ENCODE measurements at regions not wholly inside any gene's neighbourhood (a gene's known extent, or its start where the extent isn't known, plus 50 kb on each side); places are given as distances from the start of the nearest gene placed in this dataset.

DNA sequence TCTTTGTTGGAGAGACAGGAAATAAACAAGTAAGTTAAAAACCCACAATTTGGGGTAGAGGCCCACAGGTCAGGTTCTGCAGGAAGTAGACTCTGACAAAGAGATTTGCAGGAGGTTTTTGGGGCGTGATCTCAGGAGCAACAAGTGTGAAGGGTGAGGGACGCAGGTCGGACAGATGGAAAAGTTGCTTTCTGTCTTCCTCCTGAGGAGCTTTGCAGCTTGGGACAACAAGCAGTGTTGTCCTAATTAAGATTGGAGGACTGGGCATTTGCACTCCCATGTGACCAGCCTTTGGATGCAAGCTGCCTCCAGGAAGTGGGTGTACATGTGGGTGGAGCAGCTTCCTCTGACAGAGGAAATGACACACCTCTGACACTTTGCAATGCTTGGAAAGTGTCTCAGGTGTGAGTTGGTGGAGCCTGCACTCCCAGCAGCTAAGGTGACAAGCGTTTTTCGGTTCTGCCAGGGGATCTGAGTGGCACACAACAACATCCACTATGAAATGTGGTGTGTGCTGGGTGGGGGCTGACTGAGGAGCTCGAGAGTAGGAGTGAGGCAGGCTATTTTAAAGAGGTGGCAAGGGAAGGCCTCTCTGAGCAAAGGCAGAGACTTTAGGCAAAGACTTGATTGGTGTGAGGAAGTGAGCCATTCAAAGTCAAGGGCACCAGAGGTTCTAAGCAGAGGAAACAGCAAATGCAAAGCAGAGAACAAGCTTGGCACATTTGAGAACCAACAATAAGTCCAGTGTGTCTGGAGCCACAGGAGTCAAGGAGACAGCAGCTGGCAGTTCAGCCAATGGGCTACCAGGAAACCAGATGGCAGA lies 339.8 kb upstream of the GATB start:
- DNase-seq (ENCODE audit: extremely low read depth, low read depth, low spot score) = no peak

DNA sequence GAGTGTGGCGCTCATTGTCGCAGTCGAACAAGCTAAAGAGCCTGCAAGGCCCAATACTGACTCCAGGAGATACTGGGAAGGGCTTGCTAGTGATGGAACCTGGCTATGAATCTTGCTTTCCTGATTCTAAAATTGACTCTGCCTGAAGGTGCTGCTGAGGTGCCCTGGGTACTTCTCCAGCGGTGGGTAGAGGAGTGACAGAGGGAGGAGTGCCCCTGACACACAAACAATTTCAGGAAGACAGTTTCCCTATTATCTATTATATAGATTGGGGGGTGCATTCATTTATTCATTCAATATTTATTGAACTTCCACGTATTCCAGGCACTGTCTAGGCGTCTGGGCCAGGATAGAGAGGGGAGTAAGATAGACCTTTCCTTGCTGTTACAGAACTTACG lies 339.2 kb upstream of the GATB start:
- no peak for DNase-seq (ENCODE audit: extremely low read depth, low read depth, low spot score)

DNA sequence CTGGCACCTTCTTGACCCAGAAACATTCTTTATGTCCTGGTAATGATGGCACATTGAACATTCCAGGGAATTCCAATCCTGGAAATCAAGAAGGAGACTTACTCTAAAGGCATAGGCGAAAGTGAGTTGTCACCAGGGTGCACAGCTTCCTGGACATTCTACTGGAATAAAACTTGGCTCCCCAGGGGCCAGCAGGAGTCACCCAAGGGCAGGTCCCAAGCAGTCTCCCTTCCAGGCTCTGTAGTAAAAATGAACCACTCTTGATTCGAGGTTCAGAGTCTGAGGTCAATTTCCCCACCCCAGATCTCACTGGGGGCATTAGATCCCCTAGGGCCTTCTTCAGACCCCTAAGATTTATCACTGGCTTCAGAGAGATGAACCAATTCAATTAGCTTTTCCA lies 338.7 kb upstream of the GATB start:
- no peak for DNase-seq (ENCODE audit: extremely low read depth, low read depth, low spot score)

DNA sequence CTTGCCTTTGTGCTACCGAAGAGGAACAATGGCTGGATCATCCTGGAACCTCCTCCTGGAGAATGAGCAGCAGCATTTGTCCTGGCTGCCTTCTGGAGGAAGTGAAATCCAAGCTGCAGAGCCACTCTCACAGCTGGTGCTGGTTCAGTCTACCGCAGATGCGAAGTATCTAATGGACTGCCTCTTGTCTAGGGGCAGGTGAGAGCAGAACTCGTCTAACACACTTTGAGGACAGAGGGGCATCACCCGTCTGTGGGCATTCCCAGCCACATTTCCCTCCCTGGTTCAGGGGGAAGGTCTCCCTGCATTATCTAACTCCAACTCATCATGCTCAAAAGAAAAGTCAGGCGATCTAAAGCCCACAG lies 338.2 kb upstream of the GATB start:
- DNase-seq (ENCODE audit: extremely low read depth, low read depth, low spot score) = no peak

DNA sequence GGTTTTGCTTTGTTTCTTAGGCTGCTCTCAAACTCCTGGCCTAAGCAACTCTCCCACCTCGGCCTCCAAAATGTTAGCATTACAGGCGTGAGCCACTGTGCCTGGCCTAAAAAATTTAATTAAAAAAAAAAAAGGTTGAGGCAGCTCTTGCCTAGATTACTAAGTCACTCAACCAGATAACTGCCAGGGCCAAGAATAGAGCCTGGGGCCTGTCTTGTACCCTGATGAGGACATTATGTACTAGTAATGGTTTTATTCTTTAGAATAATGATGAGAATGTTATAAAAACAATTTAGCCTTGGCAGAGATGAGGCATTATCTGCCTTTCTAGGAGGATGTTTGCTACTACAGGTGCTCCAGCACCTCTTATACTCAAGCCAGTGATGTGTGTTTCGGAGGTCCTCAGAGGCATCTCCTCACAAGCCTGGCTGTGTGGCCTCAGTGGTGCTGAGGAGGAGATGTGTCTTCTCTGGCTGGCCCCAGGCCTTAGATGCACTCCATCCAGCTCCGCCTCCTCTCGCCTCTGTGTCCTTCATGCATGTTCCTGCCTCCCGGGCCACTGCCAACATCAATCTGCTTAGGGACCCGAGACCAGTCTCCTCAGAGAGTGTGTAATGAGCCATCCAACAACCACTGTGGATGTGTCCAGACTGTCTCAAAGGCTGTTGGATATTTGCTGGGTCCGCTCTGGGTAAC lies 337.7 kb upstream of the GATB start:
- no peak for DNase-seq (ENCODE audit: extremely low read depth, low read depth, low spot score)

DNA sequence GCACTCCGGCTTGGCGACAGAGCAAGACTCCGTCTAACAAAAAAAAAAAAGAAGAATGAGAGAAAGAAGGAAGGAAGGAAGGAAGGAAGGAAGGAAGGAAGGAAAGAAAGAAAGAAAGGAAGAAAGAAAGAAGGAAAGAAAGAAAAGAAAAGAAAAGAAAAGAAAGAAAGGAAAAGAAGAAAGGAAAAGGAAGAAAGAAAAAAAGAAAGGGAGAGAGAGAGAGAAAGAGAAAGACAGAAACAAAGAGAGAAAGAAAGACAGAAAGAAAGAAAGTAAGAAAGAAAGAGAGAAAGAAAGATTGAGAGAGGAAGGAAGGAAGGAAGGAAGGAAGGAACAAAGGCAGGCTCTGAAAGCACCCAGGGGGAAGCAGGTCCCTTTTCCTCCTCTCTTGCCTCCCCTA lies 336.6 kb upstream of the GATB start:
- no peak for DNase-seq (ENCODE audit: extremely low read depth, low read depth, low spot score)

DNA sequence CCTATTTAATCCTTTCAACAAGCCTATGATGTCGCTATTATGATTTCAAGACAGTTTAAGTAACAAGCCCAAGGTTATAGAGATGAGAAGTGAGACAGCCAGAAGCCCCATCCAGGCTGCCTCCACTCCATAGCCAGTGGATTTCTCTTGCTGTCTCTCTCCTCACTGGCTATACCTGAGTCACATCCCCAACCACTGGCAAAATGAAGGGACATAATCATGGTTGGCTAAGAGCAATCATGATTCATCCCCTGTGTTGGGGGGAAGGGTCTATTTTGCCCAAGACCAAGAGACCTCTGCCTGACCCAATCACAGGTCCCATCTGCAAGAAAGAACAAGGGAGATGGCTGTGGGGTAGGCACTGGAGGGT lies 334.9 kb upstream of the GATB start:
- DNase-seq (ENCODE audit: extremely low read depth, low read depth, low spot score) = no peak

DNA sequence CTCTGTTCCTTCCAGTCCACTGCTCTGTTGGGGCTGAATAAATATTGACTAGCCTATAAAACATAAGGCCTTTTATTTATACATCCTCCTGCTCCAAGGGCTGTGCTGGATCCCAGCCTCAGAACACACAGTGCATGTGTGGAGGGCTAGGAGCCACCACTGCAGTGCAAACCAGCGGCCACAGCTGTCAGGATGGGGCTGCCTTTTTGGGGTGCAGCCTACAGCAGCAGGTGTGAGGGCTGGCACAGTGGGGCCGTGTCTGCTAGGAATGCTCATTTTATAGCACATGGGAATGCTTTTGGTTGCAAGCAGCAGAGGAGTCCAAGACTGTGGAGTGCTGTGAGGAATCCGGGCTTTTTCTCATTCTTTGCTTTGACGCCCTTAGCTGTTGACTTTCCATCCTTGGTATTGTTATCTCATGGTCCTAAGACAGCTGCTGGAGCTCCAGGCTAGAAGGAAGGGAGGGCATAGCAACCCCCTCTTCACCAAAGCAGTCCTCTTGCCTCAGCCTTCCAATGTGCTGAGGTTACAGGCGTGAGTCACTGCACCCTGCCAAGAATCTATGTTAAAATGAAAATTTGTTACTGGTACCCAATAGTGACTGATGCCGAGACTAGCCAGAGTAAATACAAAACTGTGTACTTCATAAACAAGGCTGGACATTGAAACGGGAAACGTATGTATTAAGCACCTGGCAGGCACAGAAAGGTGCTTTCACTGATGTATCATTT lies 334.3 kb upstream of the GATB start:
- no peak for DNase-seq (ENCODE audit: extremely low read depth, low read depth, low spot score)

DNA sequence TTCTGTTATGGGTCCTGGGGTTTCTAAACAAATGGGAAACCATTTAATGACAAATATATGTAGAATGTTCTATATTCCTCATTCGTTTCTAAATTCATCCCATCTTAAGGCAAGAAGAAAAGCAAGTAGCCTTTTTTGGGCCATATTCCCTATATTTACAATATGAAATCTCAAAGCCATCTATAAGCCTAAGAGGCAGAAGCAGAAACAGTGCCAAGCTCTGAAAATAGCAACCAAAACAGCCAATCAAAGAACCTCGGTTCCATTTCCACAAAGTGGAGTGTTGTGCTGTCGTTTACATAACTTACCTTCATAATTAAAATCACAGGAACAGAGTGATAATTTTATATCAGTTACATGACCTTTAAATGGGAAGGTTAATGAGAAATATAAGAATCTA lies 330.6 kb upstream of the GATB start:
- DNase-seq (ENCODE audit: extremely low read depth, low read depth, low spot score) = no peak

DNA sequence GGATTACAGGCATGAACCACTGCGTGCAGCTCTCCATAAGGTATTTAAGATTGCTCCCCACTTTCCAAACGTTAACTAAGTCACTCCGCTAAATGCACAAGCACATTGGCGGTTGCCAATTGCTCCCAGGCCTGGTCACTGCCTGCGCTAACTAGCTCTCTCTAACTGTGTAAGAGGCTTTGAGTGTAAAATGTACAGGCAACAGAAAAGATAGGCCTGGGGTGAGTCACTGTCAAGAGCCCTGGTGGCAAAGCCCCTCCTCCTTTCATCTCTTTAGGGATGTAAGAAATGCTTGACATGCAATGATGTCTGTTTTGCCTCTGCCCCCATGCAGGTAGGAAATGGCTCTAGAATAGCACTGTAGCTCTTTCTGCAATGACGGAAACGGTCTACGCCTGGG lies 329.7 kb upstream of the GATB start:
- no peak for DNase-seq (ENCODE audit: extremely low read depth, low read depth, low spot score)

DNA sequence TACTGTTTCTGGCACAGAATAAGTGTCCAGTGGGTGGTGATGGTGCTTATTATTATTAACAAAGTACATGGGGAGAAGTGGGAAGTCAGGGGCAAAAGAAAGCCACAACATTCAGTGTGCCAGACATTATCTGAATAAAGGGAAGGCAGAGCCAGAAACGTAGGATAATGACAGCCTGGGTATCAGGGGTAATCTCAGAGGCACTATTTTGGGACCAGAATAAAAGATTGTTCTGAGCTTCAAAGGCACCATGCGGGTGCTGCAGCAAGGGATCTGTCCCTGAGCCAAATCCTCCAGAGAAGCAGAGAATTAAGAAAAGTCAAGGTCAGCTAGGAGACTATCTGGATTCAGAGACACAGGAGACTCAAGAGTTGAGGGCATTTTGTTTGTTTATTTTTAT lies 328.8 kb upstream of the GATB start:
- no peak for DNase-seq (ENCODE audit: extremely low read depth, low read depth, low spot score)

DNA sequence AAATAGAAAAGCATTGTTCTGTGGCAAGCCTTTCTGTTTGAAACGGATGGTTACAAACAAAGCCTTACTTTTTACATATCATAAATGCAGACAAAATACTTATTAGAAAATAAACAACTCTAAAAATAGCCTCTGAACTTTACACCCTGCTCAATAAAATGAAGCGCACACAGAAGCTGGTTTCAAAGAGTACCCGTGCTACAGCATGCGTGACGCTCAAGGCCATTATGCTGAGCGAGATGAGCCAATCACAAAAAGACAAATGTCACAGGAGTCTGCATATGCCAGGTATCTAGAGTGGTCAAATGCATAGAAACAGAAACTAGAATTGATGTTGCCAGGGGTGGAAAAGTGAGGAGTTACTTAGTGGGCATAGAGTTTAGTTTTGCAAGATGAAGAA lies 326.5 kb upstream of the GATB start:
- DNase-seq (ENCODE audit: extremely low read depth, low read depth, low spot score) = no peak

DNA sequence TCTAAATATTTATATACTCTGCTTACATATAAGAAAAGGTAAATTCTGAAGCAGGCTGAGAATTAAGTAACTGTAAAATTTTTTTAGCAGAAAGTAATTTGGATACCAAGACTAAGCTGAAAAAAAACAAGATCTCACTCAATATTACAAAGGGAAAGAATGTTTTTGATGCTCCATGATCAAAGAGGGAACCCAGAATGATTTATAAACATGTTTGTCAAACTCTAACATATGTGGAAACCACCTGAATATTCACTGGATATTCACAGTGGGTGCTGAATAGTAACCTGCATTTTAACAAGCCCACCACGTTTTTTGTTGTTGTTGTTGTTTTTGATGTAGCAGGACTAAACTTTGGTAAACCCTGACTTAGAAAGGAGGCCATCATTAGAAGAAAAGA lies 324.9 kb upstream of the GATB start:
- no peak for DNase-seq (ENCODE audit: extremely low read depth, low read depth, low spot score)

DNA sequence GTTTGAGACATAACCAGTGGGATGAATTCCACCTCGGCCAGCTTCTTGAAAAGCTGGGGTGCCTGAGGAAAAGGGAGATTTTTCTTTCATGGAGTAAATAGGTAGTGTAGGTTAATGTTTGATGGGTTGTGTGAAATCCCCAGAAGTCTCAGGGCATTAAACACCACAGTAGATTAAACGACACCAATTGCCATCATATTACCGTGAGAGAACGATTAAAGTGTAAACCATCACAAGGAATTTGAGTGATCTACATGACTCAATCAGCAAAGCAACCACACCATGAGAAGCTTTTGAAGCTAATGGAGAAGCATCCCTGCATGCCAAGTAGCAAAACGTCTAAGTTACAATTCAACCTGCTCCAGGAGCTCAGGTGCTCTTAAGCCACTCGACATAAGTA lies 322.5 kb upstream of the GATB start:
- DNase-seq (ENCODE audit: extremely low read depth, low read depth, low spot score) = no peak

DNA sequence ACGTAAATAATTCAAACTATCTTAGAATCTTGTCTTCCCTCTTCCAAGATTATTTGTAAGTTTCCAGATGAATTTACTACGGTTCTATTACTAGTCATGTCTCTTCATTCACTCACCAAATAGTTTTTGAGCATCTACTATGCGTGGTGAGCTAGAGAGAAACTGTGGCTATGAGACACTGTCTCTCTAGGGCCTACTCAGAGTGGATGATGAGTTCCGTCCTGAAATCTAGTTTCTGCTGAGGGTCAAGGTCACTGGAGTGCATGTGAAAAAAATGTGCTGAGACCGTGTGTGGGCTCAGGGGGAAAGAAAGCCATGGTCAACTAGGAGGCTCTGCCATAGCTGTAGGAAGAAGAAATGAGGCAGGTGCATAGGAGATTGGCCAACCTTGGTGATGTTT lies 320.2 kb upstream of the GATB start:
- no peak for DNase-seq (ENCODE audit: extremely low read depth, low read depth, low spot score)

DNA sequence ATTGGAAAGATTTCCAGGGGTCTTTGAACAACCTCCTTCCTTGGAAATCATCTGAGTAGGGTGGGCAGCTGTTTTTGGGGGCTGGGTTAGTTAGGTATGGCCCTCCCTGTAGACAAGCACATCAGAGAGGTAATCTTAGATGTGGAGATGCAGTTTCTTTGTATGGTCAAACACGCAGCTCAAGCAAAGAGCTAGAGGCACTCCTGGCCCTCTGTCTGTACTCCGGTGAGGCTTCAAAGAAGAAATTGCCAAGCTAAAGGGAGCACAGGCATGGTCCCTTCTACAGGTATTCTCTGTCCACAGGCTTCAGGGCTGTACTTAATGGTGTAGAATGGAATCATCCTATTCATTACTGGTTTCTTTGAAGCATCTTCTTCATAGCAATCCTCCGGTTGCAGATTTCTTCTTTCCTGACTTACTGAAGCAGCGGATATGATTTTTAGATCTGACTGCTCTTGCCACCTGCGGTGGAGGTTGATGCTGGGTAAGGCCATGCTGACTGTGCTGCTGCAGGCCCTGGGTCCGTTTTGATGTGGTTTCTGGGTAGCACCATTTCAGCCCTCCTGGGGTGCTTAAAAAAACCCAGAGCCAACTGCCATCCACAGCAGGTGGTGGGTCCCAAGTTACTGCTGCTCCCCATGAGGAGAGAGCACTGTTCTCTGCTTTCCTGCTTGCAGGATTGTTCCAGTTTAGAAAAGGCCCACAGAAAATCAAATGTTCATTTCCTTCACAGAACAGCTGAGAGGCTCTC lies 318.9 kb upstream of the GATB start:
- DNase-seq (ENCODE audit: extremely low read depth, low read depth, low spot score) = no peak

DNA sequence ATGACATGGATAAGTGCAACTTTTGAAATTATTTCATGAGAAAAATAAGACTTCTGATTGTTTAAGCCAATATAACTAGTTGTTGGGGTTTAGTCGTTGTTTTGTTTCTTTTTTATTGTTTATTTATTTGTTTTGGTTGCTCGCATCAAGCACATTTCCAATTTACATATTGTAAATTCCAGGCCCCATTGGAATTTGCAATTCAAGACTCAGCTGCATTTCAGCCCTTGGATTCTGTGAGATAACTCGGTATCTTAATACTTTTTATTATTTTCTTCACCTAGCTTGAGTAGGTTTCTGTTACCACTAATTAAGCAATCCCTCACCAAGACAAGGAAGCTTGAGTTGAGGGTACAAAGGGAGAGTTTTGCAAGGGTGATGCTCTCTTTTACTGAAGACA lies 318.3 kb upstream of the GATB start:
- DNase-seq (ENCODE audit: extremely low read depth, low read depth, low spot score) = no peak

DNA sequence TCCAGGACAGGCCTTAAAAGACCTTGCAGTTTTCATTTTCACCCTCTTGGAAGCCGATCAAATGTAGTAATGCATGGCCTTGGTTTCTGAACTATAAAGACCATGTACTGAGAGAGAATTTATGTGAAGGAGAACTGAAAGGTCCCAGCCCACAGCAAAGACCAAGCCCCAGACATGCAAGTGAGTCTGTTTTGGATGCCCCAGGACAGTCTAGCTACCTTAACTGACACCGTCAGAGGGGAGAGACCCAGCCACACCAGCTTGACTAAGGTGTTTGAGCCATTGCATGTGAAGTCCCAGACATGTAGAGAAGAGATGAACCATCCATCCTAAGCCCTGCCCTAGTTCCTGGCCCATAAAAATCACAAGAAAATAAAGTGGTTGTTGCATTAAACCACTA lies 316.8 kb upstream of the GATB start:
- no peak for DNase-seq (ENCODE audit: extremely low read depth, low read depth, low spot score)

DNA sequence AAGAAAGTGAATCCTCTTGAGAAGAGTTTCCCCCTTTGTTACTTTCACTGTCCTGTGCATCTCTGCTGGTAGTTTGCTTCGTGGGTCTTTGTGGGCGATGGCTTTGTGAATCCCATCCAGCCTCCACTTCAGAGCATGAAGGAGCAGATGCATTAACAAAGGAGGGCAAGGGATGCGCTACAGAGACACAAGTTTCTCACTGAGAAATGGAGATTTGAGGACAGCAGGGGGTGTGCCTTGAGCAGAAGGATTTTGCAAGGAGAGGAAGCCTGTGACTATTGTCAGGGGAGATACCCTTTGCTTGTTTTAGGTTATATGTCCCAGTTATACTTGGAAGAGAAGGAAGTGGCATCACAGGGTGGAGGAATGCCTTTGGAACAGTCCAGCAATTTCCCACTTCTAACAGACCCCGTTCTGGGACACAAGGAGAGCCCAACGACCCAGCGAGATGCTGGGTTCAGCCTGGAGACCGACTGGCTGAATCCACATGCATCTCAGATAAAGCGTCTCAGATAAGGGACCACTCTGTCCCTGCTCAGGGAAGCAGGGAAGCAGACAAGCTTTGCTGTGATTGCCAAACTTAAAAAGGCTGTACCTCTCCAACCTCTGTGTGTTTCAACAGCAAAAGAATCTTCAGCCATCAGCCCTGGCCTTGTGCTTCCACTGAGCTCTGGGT lies 314.6 kb upstream of the GATB start:
- DNase-seq (ENCODE audit: extremely low read depth, low read depth, low spot score) = no peak

DNA sequence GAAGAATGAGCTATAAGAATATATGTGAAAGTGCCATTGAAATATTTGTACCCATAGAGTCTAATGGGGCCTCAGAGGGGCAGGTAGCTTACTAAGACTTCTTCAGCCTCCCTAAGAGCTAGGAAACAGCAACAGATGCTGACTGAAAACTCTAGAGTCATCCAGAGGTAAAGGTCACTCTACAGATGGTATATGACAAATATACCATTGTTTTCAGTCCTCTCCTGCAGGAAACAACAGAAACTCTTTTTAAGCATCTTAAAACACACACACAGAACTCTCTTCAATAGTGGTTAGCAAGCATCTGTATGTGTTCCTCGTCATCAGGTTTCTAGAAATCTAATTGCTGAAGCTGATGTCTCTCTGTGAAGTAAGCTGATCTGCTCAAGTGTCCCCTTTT lies 313.8 kb upstream of the GATB start:
- no peak for DNase-seq (ENCODE audit: extremely low read depth, low read depth, low spot score)

DNA sequence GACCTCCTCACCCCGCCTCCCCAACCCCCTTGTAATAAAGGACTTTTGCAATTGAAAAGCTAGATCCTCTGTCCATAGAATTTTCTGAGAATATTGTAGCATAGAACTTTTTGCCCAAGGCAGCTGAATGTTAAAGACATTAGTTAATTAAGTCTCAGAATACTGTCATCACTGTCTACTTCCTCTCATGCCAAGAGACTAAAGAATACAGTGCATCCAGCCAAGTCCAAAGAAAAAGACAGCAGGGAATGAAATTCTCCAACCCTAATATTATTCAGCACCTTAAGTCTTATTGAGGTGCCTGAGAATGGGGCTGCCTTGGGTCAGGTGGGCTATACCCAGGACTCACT lies 313.3 kb upstream of the GATB start:
- DNase-seq (ENCODE audit: extremely low read depth, low read depth, low spot score) = no peak
